Peyer's patch (tissue), 4 donors: ENCODE measurements at regions not wholly inside any gene's neighbourhood (a gene's known extent, or its start where the extent isn't known, plus 50 kb on each side); places are given as distances from the start of the nearest gene placed in this dataset.
"Not testable (repeated sequence)": the region's sequence is repeated elsewhere in the genome, so short reads cannot be mapped to it uniquely, and the experiment has no call there.

Source experiments
- DNase-seq, 3 donors: peaks; one replicate each; pipeline ENCODE4 v3.0.0-alpha.2; 2017 to 2019
- H3K27ac ChIP-seq, 4 donors: fragments of 200-600 bp; sonication (generic); one replicate each; pipeline ENCODE4 v1.5.1; 2016 to 2019
- H3K27me3 ChIP-seq, 2 donors: fragments of 200-600 bp; sonication (generic); one replicate each; pipeline ENCODE4 v1.5.1; 2019
- H3K36me3 ChIP-seq, 3 donors: fragments of 200-600 bp; sonication (generic); one replicate each; pipeline ENCODE4 v1.5.1; 2016 to 2019
- H3K4me1 ChIP-seq, 4 donors: fragments of 200-600 bp; sonication (generic); one replicate each; pipeline ENCODE4 v1.5.1; 2016 to 2019
- H3K4me3 ChIP-seq, 4 donors: fragments of 200-600 bp; sonication (generic); 1 replicate in 3 of 4; 2 replicates in 1 of 4; pipeline ENCODE4 v1.5.1; 2016 to 2019; ENCODE audit warnings: mild to moderate bottlenecking in 1 of 4
- H3K9me3 ChIP-seq, 4 donors: fragments of 200-600 bp; sonication (generic); one replicate each; pipeline ENCODE4 v1.5.1; 2016 to 2019; ENCODE audit warnings: mild to moderate bottlenecking in 1 of 4
- POLR2A ChIP-seq, 2 donors: fragments of 450-650 bp; IDR thresholded peaks; one replicate each; pipeline ENCODE4 v1.5.1; 2017; ENCODE audit warnings: antibody characterized with exemption in 2 of 2, mild to moderate bottlenecking in 2 of 2, moderate library complexity in 2 of 2
- TF ChIP-seq, protein P1 (sequence below), 6 experiments: fragments of 450-650 bp in 4 of 6; fragments of 200-600 bp in 2 of 6; sonication (generic) in 1 of 6; IDR thresholded peaks; one replicate each; pipeline ENCODE4 v1.5.1; 2017 to 2019; ENCODE audit warnings: antibody characterized with exemption in 6 of 6, mild to moderate bottlenecking in 3 of 6, moderate library complexity in 1 of 6

DNA sequence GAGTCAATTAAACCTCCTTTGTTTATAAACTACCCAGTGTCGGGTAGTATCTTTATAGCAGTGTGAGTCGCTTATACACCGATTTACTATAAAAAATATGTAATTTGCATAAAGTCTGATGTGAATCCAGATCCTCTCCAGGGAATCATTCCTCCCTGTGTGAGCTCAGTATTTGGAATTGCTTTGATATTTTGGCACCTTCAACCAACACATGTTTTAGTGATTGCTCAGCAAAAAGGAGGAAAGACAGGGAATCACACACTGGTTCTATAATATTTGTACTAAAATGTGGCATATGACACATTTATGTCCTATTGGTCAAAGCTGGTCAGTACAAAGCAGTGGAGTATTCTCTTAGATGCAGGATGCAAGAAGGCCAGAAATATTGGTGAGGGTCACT is 703.9 kb upstream of the ATXN7L3B start:
- no peak overlapping the region for H3K27ac ChIP-seq
- H3K36me3 ChIP-seq = no peaks in the 10 kb centered on the region
- no peak overlapping the region for H3K4me3 ChIP-seq
- no peaks in the 10 kb centered on the region for H3K4me1 ChIP-seq
- no peaks in the 10 kb centered on the region for H3K27me3 ChIP-seq
- no peak for DNase-seq
- no peaks in the 10 kb centered on the region for H3K9me3 ChIP-seq
- TF ChIP-seq, protein P1, sequence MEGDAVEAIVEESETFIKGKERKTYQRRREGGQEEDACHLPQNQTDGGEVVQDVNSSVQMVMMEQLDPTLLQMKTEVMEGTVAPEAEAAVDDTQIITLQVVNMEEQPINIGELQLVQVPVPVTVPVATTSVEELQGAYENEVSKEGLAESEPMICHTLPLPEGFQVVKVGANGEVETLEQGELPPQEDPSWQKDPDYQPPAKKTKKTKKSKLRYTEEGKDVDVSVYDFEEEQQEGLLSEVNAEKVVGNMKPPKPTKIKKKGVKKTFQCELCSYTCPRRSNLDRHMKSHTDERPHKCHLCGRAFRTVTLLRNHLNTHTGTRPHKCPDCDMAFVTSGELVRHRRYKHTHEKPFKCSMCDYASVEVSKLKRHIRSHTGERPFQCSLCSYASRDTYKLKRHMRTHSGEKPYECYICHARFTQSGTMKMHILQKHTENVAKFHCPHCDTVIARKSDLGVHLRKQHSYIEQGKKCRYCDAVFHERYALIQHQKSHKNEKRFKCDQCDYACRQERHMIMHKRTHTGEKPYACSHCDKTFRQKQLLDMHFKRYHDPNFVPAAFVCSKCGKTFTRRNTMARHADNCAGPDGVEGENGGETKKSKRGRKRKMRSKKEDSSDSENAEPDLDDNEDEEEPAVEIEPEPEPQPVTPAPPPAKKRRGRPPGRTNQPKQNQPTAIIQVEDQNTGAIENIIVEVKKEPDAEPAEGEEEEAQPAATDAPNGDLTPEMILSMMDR (IDR thresholded peaks at IDR 0.05) = no peak
- TF ChIP-seq POLR2A (IDR thresholded peaks at IDR 0.05) = no peak

DNA sequence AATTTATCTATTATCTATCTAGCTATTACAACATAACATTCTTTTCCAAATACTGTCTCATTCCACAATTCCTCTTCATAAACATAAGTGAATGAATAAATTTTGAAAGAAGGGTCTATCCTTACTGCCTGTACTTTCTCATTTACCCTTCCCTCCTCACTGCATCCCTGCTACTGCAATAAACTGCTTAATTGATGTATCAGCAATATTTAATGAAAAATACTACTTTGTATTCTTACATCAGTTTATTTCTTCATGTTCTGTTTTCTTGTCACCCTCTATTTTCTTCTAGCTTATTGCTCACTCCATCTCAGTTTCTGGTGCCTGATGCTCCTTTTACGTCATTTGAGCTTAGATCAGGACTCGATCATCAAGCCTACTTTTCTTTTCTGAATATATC is 695.7 kb upstream of the ATXN7L3B start:
- TF ChIP-seq, protein P1 (IDR thresholded peaks at IDR 0.05) = no peak
- TF ChIP-seq POLR2A (IDR thresholded peaks at IDR 0.05) = no peak
- no peaks in the 10 kb centered on the region for H3K36me3 ChIP-seq
- no peaks in the 10 kb centered on the region for H3K4me1 ChIP-seq
- no peaks in the 10 kb centered on the region for H3K9me3 ChIP-seq
- DNase-seq = no peak
- no peak overlapping the region for H3K27ac ChIP-seq
- H3K4me3 ChIP-seq = no peak overlapping the region
- no peaks in the 10 kb centered on the region for H3K27me3 ChIP-seq

DNA sequence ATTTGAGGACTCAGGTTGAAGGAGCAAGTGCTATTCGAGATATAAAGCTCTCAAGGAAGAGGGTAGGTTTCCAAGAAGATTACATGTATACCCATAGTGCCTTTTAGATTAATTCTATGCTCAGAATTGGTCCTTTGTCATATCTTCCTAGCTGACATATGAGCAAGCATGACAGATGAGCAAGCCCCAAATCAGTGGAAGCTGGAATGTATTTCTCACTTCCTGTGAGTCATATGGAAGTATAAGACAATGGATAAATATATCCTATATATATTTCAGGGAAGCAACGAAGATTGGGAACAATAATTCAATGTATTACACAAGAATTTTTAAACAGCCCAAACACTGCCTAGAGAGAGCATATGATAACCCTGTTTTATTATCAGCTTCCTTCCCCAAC is 674.1 kb upstream of the ATXN7L3B start:
- no peak for TF ChIP-seq POLR2A (IDR thresholded peaks at IDR 0.05)
- TF ChIP-seq, protein P1 (IDR thresholded peaks at IDR 0.05) = no peak
- no peaks in the 10 kb centered on the region for H3K36me3 ChIP-seq
- H3K4me3 ChIP-seq = no peak overlapping the region
- DNase-seq = no peak
- no peaks in the 10 kb centered on the region for H3K4me1 ChIP-seq
- no peaks in the 10 kb centered on the region for H3K27me3 ChIP-seq
- no peaks in the 10 kb centered on the region for H3K9me3 ChIP-seq
- H3K27ac ChIP-seq = no peak overlapping the region

DNA sequence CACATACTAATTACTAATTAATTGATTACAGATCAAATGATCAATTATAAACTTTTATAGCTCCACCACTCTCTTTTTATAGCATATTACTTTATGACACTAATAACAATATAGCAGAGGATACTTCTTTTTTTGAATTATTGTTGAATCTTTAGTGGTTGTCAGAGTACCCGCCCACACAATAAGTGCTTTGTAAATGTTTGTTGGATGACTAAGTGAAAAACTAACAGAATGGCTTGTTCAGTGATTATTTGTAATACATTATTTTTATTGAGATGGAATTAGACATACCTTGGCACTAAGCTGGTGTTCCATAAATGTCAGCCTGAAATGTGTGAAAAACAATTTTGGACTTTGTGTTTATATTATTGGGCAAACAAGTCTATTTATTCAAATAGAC is 670.5 kb upstream of the ATXN7L3B start:
- no peaks in the 10 kb centered on the region for H3K9me3 ChIP-seq
- H3K27ac ChIP-seq = no peak overlapping the region
- H3K4me1 ChIP-seq = no peaks in the 10 kb centered on the region
- TF ChIP-seq, protein P1 (IDR thresholded peaks at IDR 0.05) = no peak
- TF ChIP-seq POLR2A (IDR thresholded peaks at IDR 0.05) = no peak
- no peaks in the 10 kb centered on the region for H3K36me3 ChIP-seq
- DNase-seq = no peak
- no peaks in the 10 kb centered on the region for H3K27me3 ChIP-seq
- H3K4me3 ChIP-seq = no peak overlapping the region

DNA sequence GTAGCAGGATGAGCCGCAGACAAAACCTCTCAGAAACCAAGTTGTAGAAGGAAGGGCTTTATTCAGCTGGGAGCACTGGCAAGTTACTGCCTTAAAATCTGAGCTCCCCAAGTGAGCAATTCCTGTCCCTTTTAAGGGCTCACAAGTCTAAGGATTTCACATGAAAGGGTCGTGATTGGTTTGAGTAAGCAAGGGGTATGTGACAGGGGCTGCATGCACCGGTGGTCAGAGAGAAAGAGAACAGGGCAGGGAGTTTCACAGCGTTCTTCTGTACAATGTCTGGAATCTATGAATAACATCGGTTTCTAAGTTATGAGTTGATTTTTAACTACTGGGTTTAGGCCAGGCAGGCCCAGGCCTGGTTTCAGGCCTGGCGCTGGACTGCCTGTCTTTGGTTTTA is 660.3 kb upstream of the ATXN7L3B start:
- H3K36me3 ChIP-seq, H3K4me3 ChIP-seq, DNase-seq, H3K27ac ChIP-seq, H3K9me3 ChIP-seq, H3K27me3 ChIP-seq, H3K4me1 ChIP-seq: not testable (repeated sequence)

DNA sequence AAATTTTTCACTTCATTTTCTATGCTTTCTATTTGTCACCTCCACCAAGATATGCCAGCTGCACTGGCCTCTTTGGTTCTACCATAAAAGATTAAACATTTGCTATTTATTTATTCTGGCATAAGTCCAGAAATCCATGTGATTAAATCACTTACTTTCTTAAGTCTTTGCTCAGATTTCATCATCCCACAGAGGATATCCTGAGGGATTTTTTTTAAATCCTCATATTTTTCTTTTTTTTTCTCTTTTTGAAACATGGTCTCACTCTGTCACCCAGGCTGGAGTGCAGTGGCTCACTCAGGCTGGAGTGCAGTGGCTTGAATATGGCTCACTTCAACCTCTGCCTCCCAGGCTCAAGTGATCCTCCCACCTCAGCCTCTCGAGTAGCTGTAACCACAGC is 645.4 kb upstream of the ATXN7L3B start:
- Histone ChIP-seq H3K4me1 (no peaks in the 10 kb centered on the region), H3K4me3 (no peak overlapping the region), H3K27ac (no peak overlapping the region), H3K27me3 (no peaks in the 10 kb centered on the region), H3K36me3 (no peaks in the 10 kb centered on the region), H3K9me3 (no peaks in the 10 kb centered on the region)
- TF ChIP-seq, protein P1 (IDR thresholded peaks at IDR 0.05) = no peak
- TF ChIP-seq POLR2A (IDR thresholded peaks at IDR 0.05) = no peak
- no peak for DNase-seq
